HG03139 (cell line): ENCODE measurements at regions not wholly inside any gene's neighbourhood (a gene's known extent, or its start where the extent isn't known, plus 50 kb on each side); places are given as distances from the start of the nearest gene placed in this dataset.

Experiments
- ATAC-seq: cut with Tn5 transposase; IDR thresholded peaks from one replicate; pipeline ENCODE4 v1.9.1; 2021; ENCODE audit not compliant: unreplicated experiment

GRCh38 chr2:5036256-5036655 is 655.9 kb upstream of the SOX11 start:
- ATAC-seq, result no peak

GRCh38 chr2:5039241-5039975 is 652.8 kb upstream of the SOX11 start:
- ATAC-seq, result no peak

GRCh38 chr2:5040571-5040970 is 651.6 kb upstream of the SOX11 start:
- no peak for ATAC-seq

GRCh38 chr2:5041501-5041900 is 650.7 kb upstream of the SOX11 start:
- ATAC-seq, result no peak

- ATAC-seq, result no peak
Measured at GRCh38 chr2:5042666-5043440, 649.3 kb upstream of the SOX11 start.

GRCh38 chr2:5051300-5051699 is 640.9 kb upstream of the SOX11 start:
- no peak for ATAC-seq

GRCh38 chr2:5052905-5053304 is 639.3 kb upstream of the SOX11 start:
- no peak for ATAC-seq

- no peak for ATAC-seq
Measured at GRCh38 chr2:5057891-5058351, 634.3 kb upstream of the SOX11 start.

GRCh38 chr2:5060956-5061355 is 631.2 kb upstream of the SOX11 start:
- ATAC-seq, result no peak

GRCh38 chr2:5064687-5065086 is 627.5 kb upstream of the SOX11 start:
- no peak for ATAC-seq

- no peak for ATAC-seq
Measured at GRCh38 chr2:5067816-5068215, 624.4 kb upstream of the SOX11 start.

GRCh38 chr2:5070257-5070656 is 621.9 kb upstream of the SOX11 start:
- no peak for ATAC-seq

- no peak for ATAC-seq
Measured at GRCh38 chr2:5074733-5075132, 617.5 kb upstream of the SOX11 start.

GRCh38 chr2:5076599-5076998 is 615.6 kb upstream of the SOX11 start:
- ATAC-seq, result no peak

- no peak for ATAC-seq
Measured at GRCh38 chr2:5077479-5078089, 614.6 kb upstream of the SOX11 start.

GRCh38 chr2:5083402-5083801 is 608.8 kb upstream of the SOX11 start:
- no peak for ATAC-seq

- ATAC-seq, result no peak
Measured at GRCh38 chr2:5089409-5089808, 602.8 kb upstream of the SOX11 start.

GRCh38 chr2:5093056-5093455 is 599.1 kb upstream of the SOX11 start:
- no peak for ATAC-seq

- no peak for ATAC-seq
Measured at GRCh38 chr2:5093518-5093917, 598.7 kb upstream of the SOX11 start.

GRCh38 chr2:5094192-5094591 is 598.0 kb upstream of the SOX11 start:
- ATAC-seq, result no peak

GRCh38 chr2:5098286-5098685 is 593.9 kb upstream of the SOX11 start:
- no peak for ATAC-seq

- no peak for ATAC-seq
Measured at GRCh38 chr2:5102823-5103222, 589.4 kb upstream of the SOX11 start.
